Uterus (tissue), 2 donors: ENCODE measurements at regions not wholly inside any gene's neighbourhood (a gene's known extent, or its start where the extent isn't known, plus 50 kb on each side); places are given as distances from the start of the nearest gene placed in this dataset.

ENCODE experiments used
- CTCF ChIP-seq, 4 experiments: fragments of 200-600 bp in 2 of 4; fragments of 450-650 bp in 2 of 4; sonication (generic) in 2 of 4; IDR thresholded peaks; one replicate each; pipeline ENCODE4 v1.5.1; 2016 to 2019; ENCODE audit warnings: antibody characterized with exemption in 4 of 4, mild to moderate bottlenecking in 2 of 4, moderate library complexity in 1 of 4
- POLR2A ChIP-seq, 2 donors: fragments of 450-650 bp; IDR thresholded peaks; one replicate each; pipeline ENCODE4 v1.6.1; 2016; ENCODE audit warnings: antibody characterized with exemption in 2 of 2, mild to moderate bottlenecking in 1 of 2, moderate library complexity in 1 of 2

- TF ChIP-seq CTCF (IDR thresholded peaks at IDR 0.05): no peak
- no peak for TF ChIP-seq POLR2A (IDR thresholded peaks at IDR 0.05)
Observed at GRCh38 chr6:98292810-98293209, 541.6 kb upstream of the POU3F2 start.
